Left forelimb (tissue), 1 donor: ENCODE measurements at regions not wholly inside any gene's neighbourhood (a gene's known extent, or its start where the extent isn't known, plus 50 kb on each side); places are given as distances from the start of the nearest gene placed in this dataset.

ENCODE experiments used
- DNase-seq: peaks from one replicate; pipeline ENCODE4 v3.0.0-alpha.2; 2018; ENCODE audit warnings: low spot score

- DNase-seq, result no peak
These were observed 541.8 kb downstream of the ETV1 start for GRCh38 chr7:13447637-13448036.

GRCh38 chr7:13448243-13448642 lies 541.2 kb downstream of the ETV1 start:
- DNase-seq, result no peak

- no peak for DNase-seq
These were observed 540.0 kb downstream of the ETV1 start for GRCh38 chr7:13449460-13449859.

GRCh38 chr7:13454916-13455592 lies 534.4 kb downstream of the ETV1 start:
- DNase-seq, result no peak

- DNase-seq, result no peak
These were observed 531.7 kb downstream of the ETV1 start for GRCh38 chr7:13457790-13458189.

GRCh38 chr7:13466874-13467547 lies 522.5 kb downstream of the ETV1 start:
- no peak for DNase-seq

GRCh38 chr7:13476881-13477444 lies 512.5 kb downstream of the ETV1 start:
- no peak for DNase-seq

GRCh38 chr7:13489386-13489785 lies 500.1 kb downstream of the ETV1 start:
- no peak for DNase-seq

- DNase-seq, result no peak
These were observed 492.5 kb downstream of the ETV1 start for GRCh38 chr7:13496976-13497375.

GRCh38 chr7:13508586-13508985 lies 480.9 kb downstream of the ETV1 start:
- DNase-seq, result no peak

- DNase-seq, result no peak
These were observed 470.7 kb downstream of the ETV1 start for GRCh38 chr7:13518738-13519137.

- DNase-seq, result no peak
These were observed 465.4 kb downstream of the ETV1 start for GRCh38 chr7:13524076-13524475.

- DNase-seq, result no peak
These were observed 457.3 kb downstream of the ETV1 start for GRCh38 chr7:13532028-13532753.

- DNase-seq, result no peak
These were observed 450.8 kb downstream of the ETV1 start for GRCh38 chr7:13538669-13539068.

GRCh38 chr7:13540429-13540828 lies 449.0 kb downstream of the ETV1 start:
- DNase-seq, result no peak

- DNase-seq, result no peak
These were observed 448.1 kb downstream of the ETV1 start for GRCh38 chr7:13541326-13541725.

GRCh38 chr7:13542451-13542850 lies 447.0 kb downstream of the ETV1 start:
- no peak for DNase-seq

- DNase-seq, result no peak
These were observed 438.0 kb downstream of the ETV1 start for GRCh38 chr7:13551503-13551902.

GRCh38 chr7:13560441-13560840 lies 429.0 kb downstream of the ETV1 start:
- no peak for DNase-seq

GRCh38 chr7:13563257-13563656 lies 426.2 kb downstream of the ETV1 start:
- no peak for DNase-seq

GRCh38 chr7:13563680-13564079 lies 425.8 kb downstream of the ETV1 start:
- no peak for DNase-seq

GRCh38 chr7:13577566-13578145 lies 411.8 kb downstream of the ETV1 start:
- no peak for DNase-seq

GRCh38 chr7:13578294-13578693 lies 411.2 kb downstream of the ETV1 start:
- DNase-seq, result no peak
